ENCODE measurements at regions not wholly inside any gene's neighbourhood (a gene's known extent, or its start where the extent isn't known, plus 50 kb on each side); places are given as distances from the start of the nearest gene placed in this dataset.

DNA sequence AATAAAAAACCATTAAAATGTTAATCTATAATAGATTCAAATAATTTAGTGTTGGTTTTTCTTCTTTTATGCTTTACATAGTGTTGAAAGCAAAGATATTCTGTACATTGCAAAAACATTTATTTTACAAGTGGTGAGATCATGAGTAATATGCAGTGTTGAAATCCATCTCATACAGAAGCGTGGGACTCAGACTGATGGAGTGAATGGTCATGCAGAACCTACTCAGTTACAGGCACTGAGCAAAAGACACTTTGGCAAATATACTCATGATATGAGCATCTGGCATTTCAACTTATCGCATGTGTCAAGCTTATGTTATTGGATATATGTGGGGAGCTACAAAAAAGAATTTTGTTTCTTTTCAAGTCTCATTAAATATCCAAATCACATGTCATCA, 620.2 kb upstream of the NETO1 start:
- ATAC-seq (ENCODE audit: low FRiP score), result no peak
- no peaks in the 10 kb centered on the region for H3K4me1 ChIP-seq (ENCODE audit: control insufficient read depth in 1 of 2, insufficient read depth in 2 of 2, low read length in 2 of 2)
- H3K36me3 ChIP-seq (ENCODE audit: control insufficient read depth in 1 of 2, insufficient read depth in 2 of 2, low read length in 1 of 2), result no peaks in the 10 kb centered on the region
- no peaks in the 10 kb centered on the region for H3K27me3 ChIP-seq (ENCODE audit: control insufficient read depth in 1 of 2, insufficient read depth in 2 of 2, low read length in 1 of 2)
- no peak for DNase-seq
- H3K27ac ChIP-seq (ENCODE audit: low read depth in 1 of 2, low read length in 2 of 2), result no peak overlapping the region
- no peak overlapping the region for H3K4me3 ChIP-seq (ENCODE audit: low read length in 2 of 2)
- 4 to 27% methylated on average over 2 of the region's 2 CpGs for WGBS, 2 donors
- peaks cover 2% of the 10 kb centered on the region for H3K9me3 ChIP-seq (ENCODE audit: control insufficient read depth, low read length)
- intact Hi-C loops (cut with DNase I), result no loop called here

DNA sequence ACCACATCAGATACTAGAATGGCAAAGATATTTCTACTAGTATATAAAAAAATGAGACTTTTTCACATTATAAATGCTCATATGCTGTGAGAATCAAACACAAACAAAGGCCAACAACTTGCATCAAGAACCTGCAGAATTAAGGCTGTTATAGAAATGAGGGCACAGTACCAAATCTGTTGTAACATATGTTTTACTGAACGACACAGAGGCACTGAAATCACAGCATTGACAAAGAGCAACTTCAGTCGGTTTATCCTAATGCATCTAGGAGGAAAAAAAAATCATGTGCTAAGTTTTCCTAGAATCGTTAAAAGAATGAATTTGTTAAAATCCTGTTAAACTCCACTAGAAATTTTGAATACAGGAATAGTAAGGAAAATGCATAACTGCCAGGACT, 617.4 kb upstream of the NETO1 start:
- no peaks in the 10 kb centered on the region for H3K4me1 ChIP-seq (ENCODE audit: control insufficient read depth in 1 of 2, insufficient read depth in 2 of 2, low read length in 2 of 2)
- H3K27ac ChIP-seq (ENCODE audit: low read depth in 1 of 2, low read length in 2 of 2), result no peak overlapping the region
- no peak overlapping the region for H3K4me3 ChIP-seq (ENCODE audit: low read length in 2 of 2)
- H3K27me3 ChIP-seq (ENCODE audit: control insufficient read depth in 1 of 2, insufficient read depth in 2 of 2, low read length in 1 of 2), result no peaks in the 10 kb centered on the region
- DNase-seq (no peak), ATAC-seq (ENCODE audit: low FRiP score) (no peak)
- 50 to 58% methylated on average over 3 of the region's 3 CpGs for WGBS, 2 donors
- no peaks in the 10 kb centered on the region for H3K36me3 ChIP-seq (ENCODE audit: control insufficient read depth in 1 of 2, insufficient read depth in 2 of 2, low read length in 1 of 2)
- intact Hi-C loops (cut with DNase I), result no loop called here
- peaks cover 2% of the 10 kb centered on the region for H3K9me3 ChIP-seq (ENCODE audit: control insufficient read depth, low read length)

DNA sequence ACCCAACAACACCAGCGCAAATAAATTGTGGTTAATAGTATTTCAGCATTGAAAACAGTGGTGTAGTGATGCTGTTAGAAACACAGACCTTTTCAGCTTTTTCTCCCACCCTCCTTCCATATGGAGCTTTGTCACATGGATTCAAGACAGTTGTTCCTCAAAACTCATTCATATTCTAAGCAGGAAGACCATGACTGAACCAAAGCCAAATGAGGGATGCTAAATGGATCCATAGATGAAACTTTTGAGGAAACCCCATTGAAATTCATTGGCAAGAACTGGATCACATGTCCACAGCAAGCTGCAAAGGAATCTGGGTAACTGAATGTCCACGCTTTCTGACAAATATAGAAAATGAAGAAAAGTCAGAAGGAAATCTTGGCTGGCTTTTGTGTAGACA, 615.1 kb upstream of the NETO1 start:
- Histone ChIP-seq H3K36me3 (ENCODE audit: control insufficient read depth in 1 of 2, insufficient read depth in 2 of 2, low read length in 1 of 2) (no peaks in the 10 kb centered on the region), H3K9me3 (ENCODE audit: control insufficient read depth, low read length) (no peaks in the 10 kb centered on the region), H3K27me3 (ENCODE audit: control insufficient read depth in 1 of 2, insufficient read depth in 2 of 2, low read length in 1 of 2) (no peaks in the 10 kb centered on the region), H3K4me1 (ENCODE audit: control insufficient read depth in 1 of 2, insufficient read depth in 2 of 2, low read length in 2 of 2) (no peaks in the 10 kb centered on the region), H3K4me3 (ENCODE audit: low read length in 2 of 2) (no peak overlapping the region), H3K27ac (ENCODE audit: low read depth in 1 of 2, low read length in 2 of 2) (no peak overlapping the region)
- no peak for DNase-seq
- ATAC-seq (ENCODE audit: low FRiP score), result no peak
- intact Hi-C loops (cut with DNase I), result no loop called here
- 82 to 91% methylated on average over 2 of the region's 2 CpGs for WGBS, 2 donors

DNA sequence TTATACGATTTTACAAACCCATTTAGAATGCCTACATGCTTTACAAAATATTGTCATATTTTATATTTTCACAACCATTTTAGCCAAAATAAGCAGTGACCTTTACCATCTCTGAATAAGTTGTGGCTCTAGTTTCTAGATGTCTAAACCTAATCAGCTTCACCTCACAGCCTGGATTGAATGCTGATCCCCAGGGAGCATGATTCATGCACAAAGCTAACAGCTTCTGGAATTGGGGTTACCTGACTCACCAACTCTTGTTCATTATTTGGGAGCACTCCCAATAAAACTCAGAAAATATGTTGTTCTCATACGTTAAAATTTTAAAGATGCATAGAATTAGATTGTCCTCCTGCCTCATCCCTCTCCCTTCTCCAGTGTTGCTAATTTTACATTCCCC, 611.7 kb upstream of the NETO1 start:
- H3K36me3 ChIP-seq (ENCODE audit: control insufficient read depth in 1 of 2, insufficient read depth in 2 of 2, low read length in 1 of 2), result no peaks in the 10 kb centered on the region
- intact Hi-C loops (cut with DNase I), result no loop called here
- no peaks in the 10 kb centered on the region for H3K27me3 ChIP-seq (ENCODE audit: control insufficient read depth in 1 of 2, insufficient read depth in 2 of 2, low read length in 1 of 2)
- no peak for DNase-seq
- H3K4me3 ChIP-seq (ENCODE audit: low read length in 2 of 2), result no peak overlapping the region
- no peaks in the 10 kb centered on the region for H3K4me1 ChIP-seq (ENCODE audit: control insufficient read depth in 1 of 2, insufficient read depth in 2 of 2, low read length in 2 of 2)
- no peak overlapping the region for H3K27ac ChIP-seq (ENCODE audit: low read depth in 1 of 2, low read length in 2 of 2)
- 58 to 64% methylated on average over 2 of the region's 2 CpGs for WGBS, 2 donors
- no peaks in the 10 kb centered on the region for H3K9me3 ChIP-seq (ENCODE audit: control insufficient read depth, low read length)
- no peak for ATAC-seq (ENCODE audit: low FRiP score)

DNA sequence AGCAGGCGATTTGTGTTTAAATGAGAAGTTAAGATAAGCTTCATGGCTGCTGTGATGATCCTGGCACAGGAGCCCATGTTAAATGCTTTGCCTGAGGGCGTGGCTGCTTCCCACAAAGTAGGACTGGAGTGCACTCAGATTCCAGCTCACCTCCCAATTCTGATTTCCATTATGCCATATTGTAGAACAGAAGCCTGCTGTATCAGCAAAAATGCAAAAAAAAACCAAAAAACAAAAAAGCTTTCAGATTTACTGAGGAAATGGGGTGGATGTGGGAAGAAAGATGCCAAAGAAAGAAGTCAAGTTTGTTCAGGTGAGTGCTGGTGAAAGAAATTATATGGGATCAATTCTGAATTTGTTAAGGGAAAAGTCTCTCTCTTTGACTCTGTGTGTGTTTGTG, 610.4 kb upstream of the NETO1 start:
- DNase-seq (no peak), ATAC-seq (ENCODE audit: low FRiP score) (no peak)
- Histone ChIP-seq H3K4me3 (ENCODE audit: low read length in 2 of 2) (no peak overlapping the region), H3K9me3 (ENCODE audit: control insufficient read depth, low read length) (no peaks in the 10 kb centered on the region), H3K4me1 (ENCODE audit: control insufficient read depth in 1 of 2, insufficient read depth in 2 of 2, low read length in 2 of 2) (no peaks in the 10 kb centered on the region), H3K27ac (ENCODE audit: low read depth in 1 of 2, low read length in 2 of 2) (no peak overlapping the region), H3K27me3 (ENCODE audit: control insufficient read depth in 1 of 2, insufficient read depth in 2 of 2, low read length in 1 of 2) (no peaks in the 10 kb centered on the region), H3K36me3 (ENCODE audit: control insufficient read depth in 1 of 2, insufficient read depth in 2 of 2, low read length in 1 of 2) (no peaks in the 10 kb centered on the region)
- intact Hi-C loops (cut with DNase I), result no loop called here
- 75 to 76% methylated on average over 2 of the region's 2 CpGs for WGBS, 2 donors

DNA sequence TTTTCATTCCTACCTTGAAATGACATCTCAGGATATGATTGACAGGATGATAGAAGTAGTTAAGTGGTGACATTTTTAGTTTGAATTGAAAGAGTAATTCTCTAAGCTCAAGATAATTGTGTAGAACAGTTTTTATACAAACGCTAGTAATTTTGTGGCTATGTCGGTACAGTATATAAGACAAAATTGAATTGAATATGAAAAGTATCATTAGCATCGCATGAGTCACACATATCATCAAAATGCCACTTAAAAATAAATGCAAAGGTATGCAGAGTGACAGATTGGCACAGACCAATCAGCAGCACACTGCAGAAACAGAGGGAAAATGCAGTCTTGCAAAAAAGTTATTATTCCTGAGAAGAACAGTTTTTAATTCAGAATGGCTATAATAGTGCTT, 608.2 kb upstream of the NETO1 start:
- Histone ChIP-seq H3K27me3 (ENCODE audit: control insufficient read depth in 1 of 2, insufficient read depth in 2 of 2, low read length in 1 of 2) (no peaks in the 10 kb centered on the region), H3K4me3 (ENCODE audit: low read length in 2 of 2) (no peak overlapping the region), H3K9me3 (ENCODE audit: control insufficient read depth, low read length) (no peaks in the 10 kb centered on the region), H3K4me1 (ENCODE audit: control insufficient read depth in 1 of 2, insufficient read depth in 2 of 2, low read length in 2 of 2) (no peaks in the 10 kb centered on the region), H3K27ac (ENCODE audit: low read depth in 1 of 2, low read length in 2 of 2) (no peak overlapping the region), H3K36me3 (ENCODE audit: control insufficient read depth in 1 of 2, insufficient read depth in 2 of 2, low read length in 1 of 2) (no peaks in the 10 kb centered on the region)
- no peak for DNase-seq
- ATAC-seq (ENCODE audit: low FRiP score), result no peak
- WGBS, 2 donors, result 80 to 85% methylated on average over 3 of the region's 3 CpGs
- intact Hi-C loops (cut with DNase I), result no loop called here

DNA sequence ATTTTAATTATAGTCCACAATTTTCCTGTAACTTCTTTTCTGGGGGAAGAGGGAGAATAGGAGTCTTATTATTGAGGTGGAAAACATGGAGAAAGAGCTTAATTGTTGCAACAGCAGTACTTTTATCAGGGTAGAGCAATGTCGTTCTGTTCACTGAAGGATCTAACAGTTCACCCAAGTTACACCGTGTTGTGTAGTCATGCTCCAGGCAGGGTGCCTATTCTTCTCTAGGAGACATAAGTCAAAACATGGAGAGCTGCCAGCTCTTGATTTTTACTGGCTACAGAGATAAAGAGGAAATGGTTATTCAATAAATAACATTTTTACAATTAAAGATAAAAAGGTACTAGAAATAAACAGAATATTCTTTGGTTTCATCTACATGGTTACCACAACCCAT, 594.3 kb upstream of the NETO1 start:
- Histone ChIP-seq H3K27ac (ENCODE audit: low read depth in 1 of 2, low read length in 2 of 2) (no peak overlapping the region), H3K4me3 (ENCODE audit: low read length in 2 of 2) (no peak overlapping the region), H3K36me3 (ENCODE audit: control insufficient read depth in 1 of 2, insufficient read depth in 2 of 2, low read length in 1 of 2) (no peaks in the 10 kb centered on the region), H3K27me3 (ENCODE audit: control insufficient read depth in 1 of 2, insufficient read depth in 2 of 2, low read length in 1 of 2) (no peaks in the 10 kb centered on the region), H3K4me1 (ENCODE audit: control insufficient read depth in 1 of 2, insufficient read depth in 2 of 2, low read length in 2 of 2) (no peaks in the 10 kb centered on the region), H3K9me3 (ENCODE audit: control insufficient read depth, low read length) (no peaks in the 10 kb centered on the region)
- DNase-seq, result no peak
- intact Hi-C loops (cut with DNase I), result no loop called here
- ATAC-seq (ENCODE audit: low FRiP score), result no peak
- WGBS, 2 donors, result 7 to 18% methylated on average over 2 of the region's 2 CpGs

DNA sequence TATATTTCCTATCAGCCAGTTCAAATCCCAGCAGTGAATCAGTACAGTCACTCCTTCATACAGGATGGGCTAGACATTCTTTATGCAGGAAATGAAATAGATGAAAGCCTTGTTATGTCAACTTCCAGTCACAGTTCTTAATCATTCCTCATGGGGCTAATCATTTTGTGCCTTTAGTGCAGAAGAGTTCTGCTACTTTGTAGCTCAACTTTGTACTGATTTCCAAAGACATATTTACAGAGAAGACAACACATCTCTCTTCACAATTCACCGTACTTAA, 593.9 kb upstream of the NETO1 start:
- Histone ChIP-seq H3K36me3 (ENCODE audit: control insufficient read depth in 1 of 2, insufficient read depth in 2 of 2, low read length in 1 of 2) (no peaks in the 10 kb centered on the region), H3K27me3 (ENCODE audit: control insufficient read depth in 1 of 2, insufficient read depth in 2 of 2, low read length in 1 of 2) (no peaks in the 10 kb centered on the region), H3K9me3 (ENCODE audit: control insufficient read depth, low read length) (no peaks in the 10 kb centered on the region), H3K27ac (ENCODE audit: low read depth in 1 of 2, low read length in 2 of 2) (no peak overlapping the region), H3K4me3 (ENCODE audit: low read length in 2 of 2) (no peak overlapping the region), H3K4me1 (ENCODE audit: control insufficient read depth in 1 of 2, insufficient read depth in 2 of 2, low read length in 2 of 2) (no peaks in the 10 kb centered on the region)
- no peak for ATAC-seq (ENCODE audit: low FRiP score)
- WGBS, 2 donors, result 70 to 71% methylated on average over 1 of the region's 1 CpG
- intact Hi-C loops (cut with DNase I), result no loop called here
- no peak for DNase-seq

DNA sequence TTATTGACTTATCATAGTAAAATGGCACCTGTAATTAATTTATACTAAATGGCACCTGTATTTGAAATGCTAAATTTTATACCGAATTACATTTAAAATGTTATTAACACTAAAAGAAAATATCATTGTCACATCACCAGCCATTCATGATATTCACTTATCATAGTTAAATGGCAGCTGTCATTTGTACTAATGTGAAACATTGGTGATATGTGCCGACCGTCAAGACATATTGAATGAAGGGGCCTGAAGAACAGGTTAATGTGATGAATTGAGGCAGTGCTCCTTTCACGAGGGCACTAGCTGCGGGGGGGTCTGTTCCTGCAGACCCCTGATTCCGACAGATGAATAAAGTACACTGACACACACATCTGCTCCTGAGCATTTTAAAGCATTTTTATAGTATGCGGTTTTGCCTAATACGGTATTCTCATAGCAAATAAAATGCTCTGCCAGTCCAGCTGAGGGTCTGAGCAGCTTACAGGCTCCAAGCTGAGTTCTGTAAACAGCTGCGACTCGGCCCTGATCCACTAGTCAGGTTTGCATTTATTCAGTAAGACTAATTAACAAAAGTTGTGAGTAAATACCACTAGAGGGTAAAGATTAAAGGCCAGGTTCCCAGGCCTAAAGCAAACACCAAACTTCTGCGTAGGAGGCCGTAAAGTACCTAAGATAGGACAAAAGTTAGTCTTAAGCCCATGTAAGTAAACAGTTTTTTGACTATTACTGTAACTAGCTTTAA, 593.4 kb upstream of the NETO1 start:
- 56 to 57% methylated on average over 12 of the region's 12 CpGs for WGBS, 2 donors
- no peaks in the 10 kb centered on the region for H3K4me1 ChIP-seq (ENCODE audit: control insufficient read depth in 1 of 2, insufficient read depth in 2 of 2, low read length in 2 of 2)
- no peak overlapping the region for H3K27ac ChIP-seq (ENCODE audit: low read depth in 1 of 2, low read length in 2 of 2)
- intact Hi-C loops (cut with DNase I), result no loop called here
- ATAC-seq (ENCODE audit: low FRiP score) (no peak), DNase-seq (no peak)
- H3K4me3 ChIP-seq (ENCODE audit: low read length in 2 of 2), result no peak overlapping the region
- no peaks in the 10 kb centered on the region for H3K27me3 ChIP-seq (ENCODE audit: control insufficient read depth in 1 of 2, insufficient read depth in 2 of 2, low read length in 1 of 2)
- H3K36me3 ChIP-seq (ENCODE audit: control insufficient read depth in 1 of 2, insufficient read depth in 2 of 2, low read length in 1 of 2), result no peaks in the 10 kb centered on the region
- no peaks in the 10 kb centered on the region for H3K9me3 ChIP-seq (ENCODE audit: control insufficient read depth, low read length)

Measured in aorta (tissue), 5 donors.